ENCODE measurements at regions not wholly inside any gene's neighbourhood (a gene's known extent, or its start where the extent isn't known, plus 50 kb on each side); places are given as distances from the start of the nearest gene placed in this dataset.

DNA sequence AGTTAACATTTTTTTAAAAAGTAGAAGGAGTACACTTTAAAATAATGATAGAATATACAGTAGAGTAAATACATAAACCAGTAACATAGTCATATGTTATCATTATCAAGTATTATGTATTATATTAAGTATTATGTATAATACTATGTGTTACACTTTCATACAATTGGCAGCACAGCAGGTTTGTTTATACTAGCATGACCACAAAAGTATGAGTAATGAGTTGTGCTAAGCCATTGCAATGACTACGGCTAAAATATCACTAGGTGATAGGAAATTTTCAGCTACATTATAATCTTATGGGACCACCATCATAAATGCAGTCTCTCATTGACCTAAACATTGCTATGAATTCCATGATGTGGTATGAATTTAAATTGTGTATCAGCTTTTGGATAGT is 506.0 kb downstream of the HTR1A start:
- Histone ChIP-seq H3K27me3 (no peaks in the 10 kb centered on the region), H3K4me3 (no peak overlapping the region), H3K4me1 (no peaks in the 10 kb centered on the region), H3K27ac (no peak overlapping the region), H3K9me3 (no peaks in the 10 kb centered on the region), H3K9ac (ENCODE audit: low read depth in 2 of 2, low read length in 2 of 2) (no peak overlapping the region), H3K36me3 (no peaks in the 10 kb centered on the region)
- intact Hi-C loops (cut with DNase I): no loop called here
- TF ChIP-seq, protein P1, sequence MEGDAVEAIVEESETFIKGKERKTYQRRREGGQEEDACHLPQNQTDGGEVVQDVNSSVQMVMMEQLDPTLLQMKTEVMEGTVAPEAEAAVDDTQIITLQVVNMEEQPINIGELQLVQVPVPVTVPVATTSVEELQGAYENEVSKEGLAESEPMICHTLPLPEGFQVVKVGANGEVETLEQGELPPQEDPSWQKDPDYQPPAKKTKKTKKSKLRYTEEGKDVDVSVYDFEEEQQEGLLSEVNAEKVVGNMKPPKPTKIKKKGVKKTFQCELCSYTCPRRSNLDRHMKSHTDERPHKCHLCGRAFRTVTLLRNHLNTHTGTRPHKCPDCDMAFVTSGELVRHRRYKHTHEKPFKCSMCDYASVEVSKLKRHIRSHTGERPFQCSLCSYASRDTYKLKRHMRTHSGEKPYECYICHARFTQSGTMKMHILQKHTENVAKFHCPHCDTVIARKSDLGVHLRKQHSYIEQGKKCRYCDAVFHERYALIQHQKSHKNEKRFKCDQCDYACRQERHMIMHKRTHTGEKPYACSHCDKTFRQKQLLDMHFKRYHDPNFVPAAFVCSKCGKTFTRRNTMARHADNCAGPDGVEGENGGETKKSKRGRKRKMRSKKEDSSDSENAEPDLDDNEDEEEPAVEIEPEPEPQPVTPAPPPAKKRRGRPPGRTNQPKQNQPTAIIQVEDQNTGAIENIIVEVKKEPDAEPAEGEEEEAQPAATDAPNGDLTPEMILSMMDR (IDR thresholded peaks at IDR 0.05): no peak
- DNase-seq: no peak

DNA sequence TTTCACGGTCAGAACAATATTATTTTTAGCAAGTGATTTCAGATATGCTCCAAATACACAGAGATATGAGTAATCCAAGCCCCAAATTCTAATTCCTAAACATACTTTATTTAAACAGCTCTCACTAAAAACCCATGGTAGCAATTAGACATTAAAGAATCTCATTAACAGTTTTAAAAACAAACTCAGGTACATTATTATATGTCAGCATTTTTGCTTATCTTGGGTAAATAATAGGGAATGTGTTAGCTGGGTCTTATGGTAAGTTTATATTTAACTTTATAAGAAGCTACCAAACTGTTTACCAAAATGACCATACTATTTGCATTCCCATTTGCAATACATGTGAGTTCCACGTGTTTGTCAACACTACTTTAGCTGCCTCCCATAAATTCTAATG is 511.1 kb downstream of the HTR1A start:
- intact Hi-C loops (cut with DNase I): no loop called here
- no peaks in the 10 kb centered on the region for H3K36me3 ChIP-seq
- TF ChIP-seq, protein P1 (IDR thresholded peaks at IDR 0.05): no peak
- H3K9me3 ChIP-seq: no peaks in the 10 kb centered on the region
- H3K9ac ChIP-seq (ENCODE audit: low read depth in 2 of 2, low read length in 2 of 2): no peak overlapping the region
- DNase-seq: no peak
- H3K27ac ChIP-seq: no peak overlapping the region
- no peak overlapping the region for H3K4me3 ChIP-seq
- H3K27me3 ChIP-seq: no peaks in the 10 kb centered on the region
- H3K4me1 ChIP-seq: no peaks in the 10 kb centered on the region

DNA sequence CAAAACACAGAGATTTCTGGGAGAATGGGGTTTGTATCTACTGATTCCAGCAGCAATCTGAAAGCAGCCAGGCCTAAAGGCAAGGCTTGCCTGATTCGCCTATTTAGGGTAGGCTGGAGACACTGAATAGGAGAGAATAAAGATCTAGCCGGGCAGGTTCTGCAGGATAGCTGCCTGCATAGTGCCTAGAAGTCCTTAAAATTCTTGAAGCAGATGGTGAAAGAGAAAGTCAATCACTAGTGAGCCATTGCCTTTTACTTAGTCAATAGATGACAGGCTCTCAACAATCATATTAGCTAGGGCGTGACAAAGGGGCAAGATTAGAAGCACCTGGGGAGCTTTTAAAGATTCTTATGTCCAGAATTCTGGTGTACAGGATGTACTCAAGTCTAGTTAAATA is 522.7 kb downstream of the HTR1A start:
- Histone ChIP-seq H3K36me3 (no peaks in the 10 kb centered on the region), H3K9me3 (no peaks in the 10 kb centered on the region), H3K27ac (no peak overlapping the region)

DNA sequence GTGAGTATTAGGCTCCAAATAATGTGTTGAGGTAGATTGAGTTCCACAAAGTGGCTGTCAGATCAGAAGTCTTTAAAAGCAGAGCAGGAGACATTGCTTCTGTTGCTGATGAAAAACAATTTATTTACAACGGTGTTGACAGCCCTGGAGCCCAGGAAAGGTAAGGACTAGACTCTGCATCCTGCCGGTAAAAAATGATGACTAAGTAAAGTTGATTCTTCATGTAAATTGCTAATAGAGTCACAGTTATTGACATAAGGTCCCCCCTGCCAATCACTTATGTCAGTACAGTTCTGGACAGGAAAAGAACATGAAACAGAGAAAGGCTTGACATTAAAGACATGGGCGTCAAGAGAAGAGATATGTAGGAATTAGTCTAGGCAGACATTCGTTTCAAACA is 552.5 kb downstream of the HTR1A start:
- Histone ChIP-seq H3K27ac (no peak overlapping the region), H3K9me3 (no peaks in the 10 kb centered on the region), H3K4me1 (no peaks in the 10 kb centered on the region), H3K36me3 (no peaks in the 10 kb centered on the region), H3K27me3 (no peaks in the 10 kb centered on the region), H3K4me3 (no peak overlapping the region), H3K9ac (ENCODE audit: low read depth in 2 of 2, low read length in 2 of 2) (no peak overlapping the region)
- TF ChIP-seq, protein P1 (IDR thresholded peaks at IDR 0.05): no peak
- no peak for DNase-seq
- intact Hi-C loops (cut with DNase I): no loop called here

More for the DNA sequence above, 522.7 kb downstream of the HTR1A start:
- H3K9ac ChIP-seq (ENCODE audit: low read depth in 2 of 2, low read length in 2 of 2): no peak overlapping the region
- no peak for DNase-seq
- no peaks in the 10 kb centered on the region for H3K27me3 ChIP-seq
- no peak overlapping the region for H3K4me3 ChIP-seq
- TF ChIP-seq, protein P1 (IDR thresholded peaks at IDR 0.05): no peak
- intact Hi-C loops (cut with DNase I): no loop called here
- H3K4me1 ChIP-seq: no peaks in the 10 kb centered on the region

DNA sequence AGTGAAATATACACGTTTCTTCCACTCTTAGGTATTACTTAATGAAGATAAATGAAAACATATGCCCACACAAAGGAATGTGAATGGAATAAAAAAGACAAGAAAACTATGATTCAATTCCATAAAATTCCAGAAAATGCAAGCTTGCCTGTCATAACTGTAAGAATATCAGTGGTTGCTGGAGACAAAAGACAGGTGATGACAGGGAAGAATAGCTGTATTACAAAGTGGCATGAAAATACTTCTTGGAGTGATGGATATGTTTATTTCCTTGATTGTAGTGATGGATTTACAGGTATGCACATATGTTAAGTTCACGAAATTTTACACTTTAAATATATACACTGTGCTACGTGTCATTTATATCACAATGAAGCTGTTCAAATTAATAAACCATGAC is 553.3 kb downstream of the HTR1A start:
- Histone ChIP-seq H3K9me3 (no peaks in the 10 kb centered on the region), H3K27me3 (no peaks in the 10 kb centered on the region), H3K4me3 (no peak overlapping the region), H3K4me1 (no peaks in the 10 kb centered on the region), H3K27ac (no peak overlapping the region), H3K36me3 (no peaks in the 10 kb centered on the region), H3K9ac (ENCODE audit: low read depth in 2 of 2, low read length in 2 of 2) (no peak overlapping the region)
- TF ChIP-seq, protein P1 (IDR thresholded peaks at IDR 0.05): no peak
- intact Hi-C loops (cut with DNase I): no loop called here
- DNase-seq: no peak

Data from colonic mucosa (tissue), 4 donors.